Muscle layer of duodenum (tissue), 2 donors: ENCODE measurements at regions not wholly inside any gene's neighbourhood (a gene's known extent, or its start where the extent isn't known, plus 50 kb on each side); places are given as distances from the start of the nearest gene placed in this dataset.

Experiments used
- H3K27ac ChIP-seq: one replicate; pipeline ENCODE4 v1.7.0; 2013; ENCODE audit warnings: mild to moderate bottlenecking, low read length
- H3K27me3 ChIP-seq: one replicate; pipeline ENCODE4 v1.7.0; 2013; ENCODE audit warnings: low read depth, mild to moderate bottlenecking, control low read depth, low read length
- H3K36me3 ChIP-seq, 2 donors: one replicate each; pipeline ENCODE4 v1.7.0; 2013; ENCODE audit warnings: low read length in 2 of 2, control low read depth in 1 of 2, mild to moderate bottlenecking in 1 of 2; ENCODE audit not compliant: insufficient read depth in 2 of 2, control insufficient read depth in 1 of 2
- H3K4me1 ChIP-seq, 2 donors: one replicate each; pipeline ENCODE4 v1.7.0; 2013; ENCODE audit warnings: low read length in 2 of 2, mild to moderate bottlenecking in 2 of 2, control low read depth in 1 of 2, moderate library complexity in 1 of 2; ENCODE audit not compliant: insufficient read depth in 2 of 2, control insufficient read depth in 1 of 2
- H3K4me3 ChIP-seq, 2 donors: one replicate each; pipeline ENCODE4 v1.7.0; 2013; ENCODE audit warnings: low read length in 2 of 2, low read depth in 1 of 2, mild to moderate bottlenecking in 1 of 2
- H3K9me3 ChIP-seq, 2 donors: one replicate each; pipeline ENCODE4 v1.7.0; 2013; ENCODE audit warnings: low read length in 2 of 2, control low read depth in 1 of 2, mild to moderate bottlenecking in 1 of 2; ENCODE audit not compliant: control insufficient read depth in 1 of 2
- donor health status: healthy.

GRCh38 chr2:16161085-16161565, 220.8 kb downstream of the MYCN start:
- Histone ChIP-seq H3K9me3 (no peaks in the 10 kb centered on the region), H3K4me1 (no peaks in the 10 kb centered on the region), H3K36me3 (no peaks in the 10 kb centered on the region), H3K4me3 (no peak overlapping the region), H3K27me3 (no peaks in the 10 kb centered on the region), H3K27ac (no peak overlapping the region)

GRCh38 chr2:16160281-16161084, 220.1 kb downstream of the MYCN start:
- H3K4me3 ChIP-seq, result no peak overlapping the region

GRCh38 chr2:16156411-16156810, 216.1 kb downstream of the MYCN start:
- Histone ChIP-seq H3K4me3 (no peak overlapping the region), H3K27ac (no peak overlapping the region), H3K4me1 (peaks cover 0 to 3% of the 10 kb centered on the region in 2 donors), H3K9me3 (no peaks in the 10 kb centered on the region), H3K27me3 (no peaks in the 10 kb centered on the region), H3K36me3 (no peaks in the 10 kb centered on the region)

More at GRCh38 chr2:16160281-16161084, 220.1 kb downstream of the MYCN start:
- Histone ChIP-seq H3K9me3 (no peaks in the 10 kb centered on the region), H3K36me3 (no peaks in the 10 kb centered on the region), H3K27ac (no peak overlapping the region), H3K27me3 (no peaks in the 10 kb centered on the region), H3K4me1 (peaks cover 0 to 3% of the 10 kb centered on the region in 2 donors)

- Histone ChIP-seq H3K27me3 (no peaks in the 10 kb centered on the region), H3K9me3 (peaks cover 0 to 2% of the 10 kb centered on the region in 2 donors), H3K27ac (no peak overlapping the region), H3K36me3 (no peaks in the 10 kb centered on the region), H3K4me1 (peaks cover 0 to 3% of the 10 kb centered on the region in 2 donors), H3K4me3 (no peak overlapping the region)
Observed at GRCh38 chr2:16155766-16156165, 215.4 kb downstream of the MYCN start.

- H3K36me3 ChIP-seq, result no peaks in the 10 kb centered on the region
- no peak overlapping the region for H3K27ac ChIP-seq
- H3K9me3 ChIP-seq, result peaks cover 0 to 2% of the 10 kb centered on the region in 2 donors
- H3K4me3 ChIP-seq, result no peak overlapping the region
- peaks cover 0 to 3% of the 10 kb centered on the region in 2 donors for H3K4me1 ChIP-seq
- H3K27me3 ChIP-seq, result no peaks in the 10 kb centered on the region
Observed at GRCh38 chr2:16155366-16155765, 215.0 kb downstream of the MYCN start.

- Histone ChIP-seq H3K36me3 (no peaks in the 10 kb centered on the region), H3K27me3 (no peaks in the 10 kb centered on the region), H3K4me3 (no peak overlapping the region), H3K4me1 (peaks cover 0 to 3% of the 10 kb centered on the region in 2 donors), H3K27ac (no peak overlapping the region), H3K9me3 (peaks cover 0 to 2% of the 10 kb centered on the region in 2 donors)
Observed at GRCh38 chr2:16154501-16155280, 214.3 kb downstream of the MYCN start.

- peaks cover 0 to 2% of the 10 kb centered on the region in 2 donors for H3K9me3 ChIP-seq
- H3K4me3 ChIP-seq, result no peak overlapping the region
- H3K27me3 ChIP-seq, result no peaks in the 10 kb centered on the region
- no peak overlapping the region for H3K27ac ChIP-seq
- no peaks in the 10 kb centered on the region for H3K36me3 ChIP-seq
- peaks cover 0 to 3% of the 10 kb centered on the region in 2 donors for H3K4me1 ChIP-seq
Observed at GRCh38 chr2:16154061-16154460, 213.7 kb downstream of the MYCN start.

- H3K9me3 ChIP-seq, result peaks cover 0 to 2% of the 10 kb centered on the region in 2 donors
- no peaks in the 10 kb centered on the region for H3K36me3 ChIP-seq
- H3K27ac ChIP-seq, result no peak overlapping the region
- no peak overlapping the region for H3K4me3 ChIP-seq
- H3K4me1 ChIP-seq, result peaks cover 0 to 3% of the 10 kb centered on the region in 2 donors
- no peaks in the 10 kb centered on the region for H3K27me3 ChIP-seq
Observed at GRCh38 chr2:16153754-16154035, 213.3 kb downstream of the MYCN start.

GRCh38 chr2:16152928-16153753, 212.8 kb downstream of the MYCN start:
- Histone ChIP-seq H3K9me3 (peaks cover 0 to 2% of the 10 kb centered on the region in 2 donors), H3K4me1 (peaks cover 0 to 3% of the 10 kb centered on the region in 2 donors), H3K4me3 (no peak overlapping the region), H3K27ac (no peak overlapping the region), H3K27me3 (no peaks in the 10 kb centered on the region), H3K36me3 (no peaks in the 10 kb centered on the region)

GRCh38 chr2:16152071-16152927, 211.9 kb downstream of the MYCN start:
- no peaks in the 10 kb centered on the region for H3K36me3 ChIP-seq
- H3K4me3 ChIP-seq, result no peak overlapping the region
- no peak overlapping the region for H3K27ac ChIP-seq
- no peaks in the 10 kb centered on the region for H3K27me3 ChIP-seq
- peaks cover 0 to 2% of the 10 kb centered on the region in 2 donors for H3K9me3 ChIP-seq
- peaks cover 0 to 3% of the 10 kb centered on the region in 2 donors for H3K4me1 ChIP-seq
